Liver (tissue), 8 donors: ENCODE measurements at regions not wholly inside any gene's neighbourhood (a gene's known extent, or its start where the extent isn't known, plus 50 kb on each side); places are given as distances from the start of the nearest gene placed in this dataset.

Source experiments
- DNase-seq: peaks from one replicate; pipeline ENCODE4 v3.0.0-alpha.2; 2017; ENCODE audit warnings: low spot score
- H3K27ac ChIP-seq, 2 donors: one replicate each; pipeline ENCODE4 v1.7.0; 2013; ENCODE audit warnings: inconsistent platforms in 2 of 2, low read length in 2 of 2, control low read depth in 1 of 2, low read depth in 1 of 2, mild to moderate bottlenecking in 1 of 2
- H3K27me3 ChIP-seq, 4 donors: one replicate each; pipeline versions ENCODE4 v1.6.1 to v1.7.0; 2013; ENCODE audit warnings: low read length in 3 of 4, inconsistent platforms in 1 of 4, mild to moderate bottlenecking in 1 of 4, moderate library complexity in 1 of 4; ENCODE audit not compliant: control insufficient read depth in 4 of 4, insufficient read depth in 4 of 4
- H3K36me3 ChIP-seq, 4 donors: one replicate each; pipeline versions ENCODE4 v1.6.1 to v1.7.0; 2013; ENCODE audit warnings: low read length in 3 of 4, mild to moderate bottlenecking in 3 of 4, low read depth in 1 of 4, moderate library complexity in 1 of 4; ENCODE audit not compliant: control insufficient read depth in 4 of 4, insufficient read depth in 3 of 4
- H3K4me1 ChIP-seq, 4 donors: one replicate each; pipeline versions ENCODE4 v1.6.1 to v1.7.0; 2013; ENCODE audit warnings: low read length in 3 of 4, mild to moderate bottlenecking in 3 of 4, moderate library complexity in 1 of 4; ENCODE audit not compliant: control insufficient read depth in 4 of 4, insufficient read depth in 4 of 4
- H3K4me3 ChIP-seq, 3 donors: one replicate each; pipeline versions ENCODE4 v1.6.1 to v1.7.0; 2013; ENCODE audit warnings: low read length in 3 of 3, control low read depth in 1 of 3, low read depth in 1 of 3, mild to moderate bottlenecking in 1 of 3
- H3K9ac ChIP-seq, 2 donors: one replicate each; pipeline ENCODE4 v1.7.0; 2013; ENCODE audit warnings: low read length in 2 of 2, mild to moderate bottlenecking in 2 of 2, moderate library complexity in 2 of 2, control low read depth in 1 of 2, low read depth in 1 of 2
- H3K9me3 ChIP-seq, 4 donors: one replicate each; pipeline versions ENCODE4 v1.6.1 to v1.7.0; 2013; ENCODE audit warnings: low read length in 3 of 4; ENCODE audit not compliant: control insufficient read depth in 4 of 4
- EGR1 ChIP-seq, 2 donors: IDR thresholded peaks; 2 replicates each; pipeline ENCODE4 v1.6.1; 2016 to 2018; ENCODE audit warnings: antibody characterized with exemption in 2 of 2, low read depth in 2 of 2
- FOXA1 ChIP-seq: IDR thresholded peaks from 2 replicates; pipeline ENCODE4 v1.6.1; 2016; ENCODE audit warnings: antibody characterized with exemption
- GABPA ChIP-seq, 2 donors: IDR thresholded peaks in 1 of 2; conservative IDR thresholded peaks in 1 of 2; 2 replicates each; pipeline ENCODE4 v1.6.1; 2016; ENCODE audit warnings: antibody characterized with exemption in 2 of 2, mild to moderate bottlenecking in 1 of 2, moderate library complexity in 1 of 2
- HNF4A ChIP-seq, 2 donors: conservative IDR thresholded peaks; 2 replicates each; pipeline ENCODE4 v1.6.1; 2016; ENCODE audit warnings: antibody characterized with exemption in 2 of 2, mild to moderate bottlenecking in 2 of 2
- HNF4G ChIP-seq: IDR thresholded peaks from 2 replicates; pipeline ENCODE4 v1.6.1; 2016; ENCODE audit warnings: antibody characterized with exemption
- NR2F2 ChIP-seq: IDR thresholded peaks from 2 replicates; pipeline ENCODE4 v1.6.1; 2016; ENCODE audit warnings: antibody characterized with exemption
- RAD21 ChIP-seq, 2 donors: IDR thresholded peaks; 2 replicates each; pipeline ENCODE4 v1.6.1; 2016; ENCODE audit warnings: antibody characterized with exemption in 2 of 2, mild to moderate bottlenecking in 2 of 2
- RXRA ChIP-seq, 2 donors: IDR thresholded peaks; 2 replicates each; pipeline ENCODE4 v1.6.1; 2017 to 2018; ENCODE audit warnings: antibody characterized with exemption in 2 of 2, mild to moderate bottlenecking in 1 of 2
- SP1 ChIP-seq: IDR thresholded peaks from 2 replicates; pipeline ENCODE4 v1.6.1; 2018; ENCODE audit warnings: antibody characterized with exemption, mild to moderate bottlenecking
- TAF1 ChIP-seq: conservative IDR thresholded peaks from 2 replicates; pipeline ENCODE4 v1.6.1; 2016; ENCODE audit warnings: antibody characterized with exemption, mild to moderate bottlenecking
- YY1 ChIP-seq: IDR thresholded peaks from 2 replicates; pipeline ENCODE4 v1.6.1; 2016; ENCODE audit warnings: antibody characterized with exemption, mild to moderate bottlenecking
- WGBS: extraction: QIAGEN DNeasy Blood & Tissue Kit; methylation state at CpG from one replicate; pipeline ENCODE4 v1.1.7; 2013; 5-methylcytosine and 5-hydroxymethylcytosine counted together
- TF ChIP-seq, protein P1 (sequence below): IDR thresholded peaks from 2 replicates; pipeline ENCODE4 v1.6.1; 2016; ENCODE audit warnings: antibody characterized with exemption, mild to moderate bottlenecking
- TF ChIP-seq, protein P2 (sequence below): fragments of 150-350 bp; IDR thresholded peaks from 2 replicates; pipeline ENCODE4 v1.5.1; 2017; ENCODE audit warnings: improper control_type of control experiment, low read depth, low read length; ENCODE audit not compliant: missing input control
- TF ChIP-seq, protein P3 (sequence below): IDR thresholded peaks from 2 replicates; pipeline ENCODE4 v1.6.1; 2016; ENCODE audit warnings: antibody characterized with exemption
- donor health status: healthy.
- donor health status: healthy.
- donor health status: healthy.
- donor health status: healthy.
- donor health status: healthy.

DNA sequence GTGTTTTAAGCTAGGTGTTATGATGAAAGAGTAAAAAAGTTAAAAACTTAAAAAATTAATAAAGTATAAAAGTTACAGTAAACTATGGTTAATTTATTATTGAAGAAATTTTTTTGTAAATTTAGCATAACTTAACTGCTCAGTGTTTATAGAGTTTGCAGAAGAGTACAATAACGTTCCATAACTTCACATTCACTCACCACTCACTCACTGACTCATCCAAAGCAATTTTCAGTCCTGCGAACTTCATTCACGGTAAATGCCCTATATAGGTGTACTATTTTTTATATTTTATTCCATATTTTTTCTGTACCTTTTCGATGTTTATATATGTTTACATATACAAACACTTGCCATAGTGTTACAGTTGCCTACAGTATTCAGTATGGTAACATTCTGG lies 694.8 kb upstream of the SLC39A10 start:
- no peak overlapping the region for H3K27ac ChIP-seq
- no peaks in the 10 kb centered on the region for H3K27me3 ChIP-seq
- 73% methylated on average over 4 of the region's 4 CpGs for WGBS
- no peak for TF ChIP-seq TAF1
- no peak for TF ChIP-seq FOXA1
- no peak for TF ChIP-seq GABPA (IDR thresholded peaks at IDR 0.05 in 1 of 2, conservative IDR thresholded peaks at IDR 0.05 in 1 of 2)
- TF ChIP-seq, protein P1, sequence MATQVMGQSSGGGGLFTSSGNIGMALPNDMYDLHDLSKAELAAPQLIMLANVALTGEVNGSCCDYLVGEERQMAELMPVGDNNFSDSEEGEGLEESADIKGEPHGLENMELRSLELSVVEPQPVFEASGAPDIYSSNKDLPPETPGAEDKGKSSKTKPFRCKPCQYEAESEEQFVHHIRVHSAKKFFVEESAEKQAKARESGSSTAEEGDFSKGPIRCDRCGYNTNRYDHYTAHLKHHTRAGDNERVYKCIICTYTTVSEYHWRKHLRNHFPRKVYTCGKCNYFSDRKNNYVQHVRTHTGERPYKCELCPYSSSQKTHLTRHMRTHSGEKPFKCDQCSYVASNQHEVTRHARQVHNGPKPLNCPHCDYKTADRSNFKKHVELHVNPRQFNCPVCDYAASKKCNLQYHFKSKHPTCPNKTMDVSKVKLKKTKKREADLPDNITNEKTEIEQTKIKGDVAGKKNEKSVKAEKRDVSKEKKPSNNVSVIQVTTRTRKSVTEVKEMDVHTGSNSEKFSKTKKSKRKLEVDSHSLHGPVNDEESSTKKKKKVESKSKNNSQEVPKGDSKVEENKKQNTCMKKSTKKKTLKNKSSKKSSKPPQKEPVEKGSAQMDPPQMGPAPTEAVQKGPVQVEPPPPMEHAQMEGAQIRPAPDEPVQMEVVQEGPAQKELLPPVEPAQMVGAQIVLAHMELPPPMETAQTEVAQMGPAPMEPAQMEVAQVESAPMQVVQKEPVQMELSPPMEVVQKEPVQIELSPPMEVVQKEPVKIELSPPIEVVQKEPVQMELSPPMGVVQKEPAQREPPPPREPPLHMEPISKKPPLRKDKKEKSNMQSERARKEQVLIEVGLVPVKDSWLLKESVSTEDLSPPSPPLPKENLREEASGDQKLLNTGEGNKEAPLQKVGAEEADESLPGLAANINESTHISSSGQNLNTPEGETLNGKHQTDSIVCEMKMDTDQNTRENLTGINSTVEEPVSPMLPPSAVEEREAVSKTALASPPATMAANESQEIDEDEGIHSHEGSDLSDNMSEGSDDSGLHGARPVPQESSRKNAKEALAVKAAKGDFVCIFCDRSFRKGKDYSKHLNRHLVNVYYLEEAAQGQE = no peak
- TF ChIP-seq, protein P2, sequence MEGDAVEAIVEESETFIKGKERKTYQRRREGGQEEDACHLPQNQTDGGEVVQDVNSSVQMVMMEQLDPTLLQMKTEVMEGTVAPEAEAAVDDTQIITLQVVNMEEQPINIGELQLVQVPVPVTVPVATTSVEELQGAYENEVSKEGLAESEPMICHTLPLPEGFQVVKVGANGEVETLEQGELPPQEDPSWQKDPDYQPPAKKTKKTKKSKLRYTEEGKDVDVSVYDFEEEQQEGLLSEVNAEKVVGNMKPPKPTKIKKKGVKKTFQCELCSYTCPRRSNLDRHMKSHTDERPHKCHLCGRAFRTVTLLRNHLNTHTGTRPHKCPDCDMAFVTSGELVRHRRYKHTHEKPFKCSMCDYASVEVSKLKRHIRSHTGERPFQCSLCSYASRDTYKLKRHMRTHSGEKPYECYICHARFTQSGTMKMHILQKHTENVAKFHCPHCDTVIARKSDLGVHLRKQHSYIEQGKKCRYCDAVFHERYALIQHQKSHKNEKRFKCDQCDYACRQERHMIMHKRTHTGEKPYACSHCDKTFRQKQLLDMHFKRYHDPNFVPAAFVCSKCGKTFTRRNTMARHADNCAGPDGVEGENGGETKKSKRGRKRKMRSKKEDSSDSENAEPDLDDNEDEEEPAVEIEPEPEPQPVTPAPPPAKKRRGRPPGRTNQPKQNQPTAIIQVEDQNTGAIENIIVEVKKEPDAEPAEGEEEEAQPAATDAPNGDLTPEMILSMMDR = no peak
- TF ChIP-seq, protein P3, sequence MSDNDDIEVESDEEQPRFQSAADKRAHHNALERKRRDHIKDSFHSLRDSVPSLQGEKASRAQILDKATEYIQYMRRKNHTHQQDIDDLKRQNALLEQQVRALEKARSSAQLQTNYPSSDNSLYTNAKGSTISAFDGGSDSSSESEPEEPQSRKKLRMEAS = no peak
- TF ChIP-seq SP1 = no peak
- no peak for DNase-seq
- no peaks in the 10 kb centered on the region for H3K36me3 ChIP-seq
- H3K4me3 ChIP-seq = no peak overlapping the region
- H3K9ac ChIP-seq = no peak overlapping the region
- no peaks in the 10 kb centered on the region for H3K9me3 ChIP-seq
- H3K4me1 ChIP-seq = no peaks in the 10 kb centered on the region

DNA sequence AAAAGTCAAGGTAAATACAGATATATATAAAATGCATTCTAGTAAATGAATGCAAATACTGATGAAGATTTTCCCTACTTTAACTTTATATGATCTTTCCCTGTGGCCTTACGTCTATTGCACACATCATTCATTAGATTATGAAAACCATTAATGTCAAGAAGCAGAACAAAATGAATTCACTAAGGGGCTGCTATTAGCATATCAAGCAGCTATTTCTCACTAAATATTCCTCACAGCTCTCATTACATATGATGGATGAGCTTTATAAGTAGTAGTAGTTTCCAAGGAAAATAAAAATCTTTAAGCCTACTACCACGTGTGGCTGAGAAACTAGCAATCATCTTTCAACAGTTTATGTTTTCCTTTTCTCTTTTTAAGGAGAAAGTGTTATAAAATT lies 702.8 kb upstream of the SLC39A10 start:
- no peaks in the 10 kb centered on the region for H3K36me3 ChIP-seq
- TF ChIP-seq HNF4A (conservative IDR thresholded peaks at IDR 0.05) = no peak
- TF ChIP-seq GABPA (IDR thresholded peaks at IDR 0.05 in 1 of 2, conservative IDR thresholded peaks at IDR 0.05 in 1 of 2) = no peak
- no peak for TF ChIP-seq TAF1
- no peak for TF ChIP-seq EGR1 (IDR thresholded peaks at IDR 0.05; ENCODE audit: low read depth in 2 of 2)
- no peak for TF ChIP-seq NR2F2
- TF ChIP-seq, protein P3 = no peak
- TF ChIP-seq, protein P1 = no peak
- TF ChIP-seq, protein P2 = no peak
- no peak for TF ChIP-seq HNF4G
- no peak for TF ChIP-seq RAD21 (IDR thresholded peaks at IDR 0.05)
- TF ChIP-seq YY1 = no peak
- no peak for TF ChIP-seq RXRA (IDR thresholded peaks at IDR 0.05)
- no peak overlapping the region for H3K27ac ChIP-seq
- H3K9ac ChIP-seq = no peak overlapping the region
- no peaks in the 10 kb centered on the region for H3K27me3 ChIP-seq
- H3K4me1 ChIP-seq = no peaks in the 10 kb centered on the region
- no peak overlapping the region for H3K4me3 ChIP-seq
- 82% methylated on average over 2 of the region's 2 CpGs for WGBS
- H3K9me3 ChIP-seq = no peaks in the 10 kb centered on the region
- DNase-seq = no peak
